BE2C (cell line): ENCODE measurements at regions not wholly inside any gene's neighbourhood (a gene's known extent, or its start where the extent isn't known, plus 50 kb on each side); places are given as distances from the start of the nearest gene placed in this dataset.

Experiments
- DNase-seq: peaks from one replicate; pipeline ENCODE4 v3.0.0-alpha.2; 2020
- H3K27me3 ChIP-seq: fragments of 250-450 bp; sonication (Bioruptor Pico); 2 replicates; pipeline ENCODE4 v1.5.1; 2020; ENCODE audit warnings: mild to moderate bottlenecking
- H3K36me3 ChIP-seq: fragments of 250-450 bp; sonication (Bioruptor Pico); 2 replicates; pipeline ENCODE4 v1.5.1; 2020; ENCODE audit warnings: mild to moderate bottlenecking
- H3K4me1 ChIP-seq: fragments of 250-450 bp; sonication (Bioruptor Pico); 2 replicates; pipeline ENCODE4 v1.5.1; 2020
- H3K4me3 ChIP-seq: 2 replicates; pipeline ENCODE4 v1.5.1; 2011; ENCODE audit warnings: low read depth, low read length
- H3K9me3 ChIP-seq: fragments of 250-450 bp; sonication (Bioruptor Pico); 2 replicates; pipeline ENCODE4 v1.5.1; 2020
- TF ChIP-seq, protein P1 (sequence below): IDR thresholded peaks from 2 replicates; pipeline ENCODE4 v1.5.1; 2012; ENCODE audit warnings: mild to moderate bottlenecking, low read depth, low read length

DNA sequence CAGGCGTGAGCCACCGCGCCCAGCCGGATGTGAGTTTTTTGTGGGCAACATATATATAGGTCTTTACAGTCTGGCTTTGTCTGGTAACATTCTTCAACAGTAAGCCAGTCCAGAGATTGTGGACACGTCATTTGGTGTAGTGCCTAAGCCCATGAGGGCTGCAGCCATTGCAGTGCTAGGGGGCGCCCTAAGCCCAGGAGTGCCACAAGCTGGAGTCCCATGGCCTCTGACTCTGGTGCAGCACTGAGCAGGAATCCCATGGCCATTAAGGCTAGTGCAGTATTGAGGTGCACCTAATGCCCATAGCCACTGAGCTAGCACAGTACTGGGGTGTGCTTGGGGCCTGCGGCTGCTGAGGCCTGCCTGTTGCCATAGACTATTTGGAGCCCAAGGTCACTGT lies 136.4 kb upstream of the NDN start:
- no peaks in the 10 kb centered on the region for H3K36me3 ChIP-seq
- TF ChIP-seq, protein P1, sequence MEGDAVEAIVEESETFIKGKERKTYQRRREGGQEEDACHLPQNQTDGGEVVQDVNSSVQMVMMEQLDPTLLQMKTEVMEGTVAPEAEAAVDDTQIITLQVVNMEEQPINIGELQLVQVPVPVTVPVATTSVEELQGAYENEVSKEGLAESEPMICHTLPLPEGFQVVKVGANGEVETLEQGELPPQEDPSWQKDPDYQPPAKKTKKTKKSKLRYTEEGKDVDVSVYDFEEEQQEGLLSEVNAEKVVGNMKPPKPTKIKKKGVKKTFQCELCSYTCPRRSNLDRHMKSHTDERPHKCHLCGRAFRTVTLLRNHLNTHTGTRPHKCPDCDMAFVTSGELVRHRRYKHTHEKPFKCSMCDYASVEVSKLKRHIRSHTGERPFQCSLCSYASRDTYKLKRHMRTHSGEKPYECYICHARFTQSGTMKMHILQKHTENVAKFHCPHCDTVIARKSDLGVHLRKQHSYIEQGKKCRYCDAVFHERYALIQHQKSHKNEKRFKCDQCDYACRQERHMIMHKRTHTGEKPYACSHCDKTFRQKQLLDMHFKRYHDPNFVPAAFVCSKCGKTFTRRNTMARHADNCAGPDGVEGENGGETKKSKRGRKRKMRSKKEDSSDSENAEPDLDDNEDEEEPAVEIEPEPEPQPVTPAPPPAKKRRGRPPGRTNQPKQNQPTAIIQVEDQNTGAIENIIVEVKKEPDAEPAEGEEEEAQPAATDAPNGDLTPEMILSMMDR = peak; percentile 3; the same call in 1 of the 2 replicates
- H3K9me3 ChIP-seq = no peaks in the 10 kb centered on the region
- no peaks in the 10 kb centered on the region for H3K4me1 ChIP-seq
- H3K4me3 ChIP-seq = no peak overlapping the region
- no peaks in the 10 kb centered on the region for H3K27me3 ChIP-seq
- peak; percentile 14 for DNase-seq

DNA sequence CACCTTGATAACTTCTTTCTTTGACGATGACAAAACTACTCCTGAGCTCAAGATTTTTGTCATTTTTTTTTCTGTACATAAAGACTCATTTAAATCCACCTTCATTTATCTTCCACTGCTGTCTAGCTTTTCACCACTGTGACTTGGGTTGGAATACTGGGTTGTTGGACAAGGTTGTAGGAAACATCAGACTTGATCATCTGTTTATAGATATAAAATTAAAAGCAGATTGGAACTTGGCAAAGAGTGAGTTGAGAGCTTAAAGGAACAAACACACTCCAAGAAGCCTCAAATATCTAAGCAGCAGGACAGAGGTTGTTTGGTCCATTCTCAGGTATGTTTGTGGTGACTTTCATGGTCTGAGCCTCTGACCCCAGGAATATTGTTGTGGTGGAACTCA lies 141.7 kb upstream of the NDN start:
- H3K9me3 ChIP-seq = no peaks in the 10 kb centered on the region
- no peak overlapping the region for H3K4me3 ChIP-seq
- no peaks in the 10 kb centered on the region for H3K36me3 ChIP-seq
- H3K27me3 ChIP-seq = no peaks in the 10 kb centered on the region
- DNase-seq = no peak
- TF ChIP-seq, protein P1 = no peak
- no peaks in the 10 kb centered on the region for H3K4me1 ChIP-seq

DNA sequence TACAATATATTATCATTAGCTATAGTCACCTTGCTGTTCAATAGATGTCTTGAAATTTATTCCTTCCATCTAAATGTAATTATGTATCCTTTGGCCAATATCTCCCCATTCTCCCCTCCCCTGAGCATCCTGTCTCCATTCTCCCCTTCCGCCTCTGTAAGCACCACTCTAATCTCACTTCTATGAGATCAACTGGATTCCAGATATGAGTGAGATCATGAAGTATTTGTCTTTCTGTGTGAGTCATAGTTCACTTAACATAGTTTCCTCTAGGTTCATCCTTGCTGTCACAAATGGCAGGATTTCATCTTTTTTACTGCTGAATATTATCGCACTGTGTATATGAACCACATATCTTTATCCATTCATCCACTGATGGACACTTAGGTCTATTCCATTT lies 148.8 kb upstream of the NDN start:
- Histone ChIP-seq H3K27me3 (no peaks in the 10 kb centered on the region), H3K9me3 (no peaks in the 10 kb centered on the region), H3K4me3 (no peak overlapping the region), H3K36me3 (no peaks in the 10 kb centered on the region), H3K4me1 (no peaks in the 10 kb centered on the region)
- no peak for DNase-seq
- TF ChIP-seq, protein P1 = no peak

DNA sequence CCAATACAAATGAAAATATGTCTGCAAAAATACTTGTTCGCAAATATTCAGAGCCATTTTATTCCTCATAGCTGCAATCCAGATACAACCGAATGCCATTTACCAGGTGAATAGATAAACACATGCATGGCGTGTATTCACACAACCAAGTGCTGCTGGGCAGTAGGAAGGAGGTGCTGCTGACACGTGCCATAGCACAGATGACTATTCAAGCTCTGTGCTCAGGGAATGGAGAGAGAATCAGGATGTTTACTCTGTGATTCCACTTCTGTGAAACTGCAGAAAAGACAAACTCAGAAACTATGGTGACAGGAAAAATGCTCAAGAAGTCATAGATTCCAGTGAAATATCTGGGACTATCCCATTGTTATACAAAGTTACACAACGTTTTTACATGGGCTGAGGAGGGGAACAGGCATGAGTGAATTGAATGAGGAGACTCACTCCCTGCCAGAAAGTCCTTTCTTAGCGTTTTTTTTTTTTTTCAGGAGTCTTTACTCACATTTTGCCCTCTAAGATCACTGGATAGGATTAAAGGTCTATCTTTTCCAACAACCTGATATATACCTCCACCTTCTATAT lies 152.9 kb upstream of the NDN start:
- H3K27me3 ChIP-seq = no peaks in the 10 kb centered on the region
- DNase-seq = no peak
- no peaks in the 10 kb centered on the region for H3K9me3 ChIP-seq
- H3K36me3 ChIP-seq = no peaks in the 10 kb centered on the region
- no peaks in the 10 kb centered on the region for H3K4me1 ChIP-seq
- H3K4me3 ChIP-seq = no peak overlapping the region
- TF ChIP-seq, protein P1 = no peak

DNA sequence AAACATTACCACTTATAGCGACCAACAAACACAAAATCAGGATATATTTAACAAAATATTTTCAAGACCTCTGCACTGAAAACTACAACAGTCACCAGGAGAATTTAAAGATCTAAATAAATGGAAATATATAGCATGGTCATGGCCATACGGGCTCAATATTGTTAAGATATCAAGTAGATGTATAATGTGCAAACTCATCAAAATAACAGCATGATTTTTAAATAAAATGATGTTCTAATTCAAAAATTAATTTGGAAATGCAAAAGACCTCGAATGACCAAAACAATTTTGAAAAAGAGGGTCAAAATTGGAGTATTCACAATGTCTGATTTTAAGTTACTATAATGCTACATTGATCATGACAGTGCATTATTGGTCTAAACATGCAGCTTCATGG lies 159.1 kb upstream of the NDN start:
- no peaks in the 10 kb centered on the region; the same call in 1 of the 2 replicates for H3K9me3 ChIP-seq
- no peaks in the 10 kb centered on the region for H3K36me3 ChIP-seq
- no peaks in the 10 kb centered on the region for H3K4me1 ChIP-seq
- H3K27me3 ChIP-seq = no peaks in the 10 kb centered on the region
- H3K4me3 ChIP-seq = no peak overlapping the region
- no peak for DNase-seq
- TF ChIP-seq, protein P1 = no peak

DNA sequence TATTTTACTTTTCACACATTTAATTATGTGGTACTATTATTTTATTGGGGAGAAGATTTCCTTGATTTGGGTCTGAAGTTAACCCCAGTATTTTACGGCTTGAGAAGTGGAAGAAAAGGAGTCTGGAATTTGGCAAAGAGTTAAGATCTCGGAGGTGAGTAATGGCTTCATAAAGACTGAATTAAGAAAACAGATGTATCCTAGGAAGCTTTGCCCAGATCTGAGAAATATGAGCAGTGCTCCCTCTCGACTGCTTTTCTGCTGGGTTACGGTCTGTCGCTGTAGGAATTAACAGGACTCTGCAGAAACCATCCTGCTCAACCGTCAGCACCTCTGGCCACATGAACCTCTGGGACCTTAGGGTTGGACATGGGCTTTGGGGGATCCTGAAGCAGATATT lies 163.6 kb upstream of the NDN start:
- TF ChIP-seq, protein P1 = no peak
- H3K27me3 ChIP-seq = no peaks in the 10 kb centered on the region
- DNase-seq = no peak
- H3K4me3 ChIP-seq = no peak overlapping the region
- no peaks in the 10 kb centered on the region for H3K36me3 ChIP-seq
- H3K9me3 ChIP-seq = no peaks in the 10 kb centered on the region; the same call in 1 of the 2 replicates
- H3K4me1 ChIP-seq = no peaks in the 10 kb centered on the region
